ELR (cell line): ENCODE measurements at regions not wholly inside any gene's neighbourhood (a gene's known extent, or its start where the extent isn't known, plus 50 kb on each side); places are given as distances from the start of the nearest gene placed in this dataset.
"Not testable (repeated sequence)": the region's sequence is repeated elsewhere in the genome, so short reads cannot be mapped to it uniquely, and the experiment has no call there.

Source experiments
- DNase-seq: peaks from one replicate; pipeline ENCODE4 v3.0.0-alpha.2; 2015; ENCODE audit warnings: low read depth

DNA sequence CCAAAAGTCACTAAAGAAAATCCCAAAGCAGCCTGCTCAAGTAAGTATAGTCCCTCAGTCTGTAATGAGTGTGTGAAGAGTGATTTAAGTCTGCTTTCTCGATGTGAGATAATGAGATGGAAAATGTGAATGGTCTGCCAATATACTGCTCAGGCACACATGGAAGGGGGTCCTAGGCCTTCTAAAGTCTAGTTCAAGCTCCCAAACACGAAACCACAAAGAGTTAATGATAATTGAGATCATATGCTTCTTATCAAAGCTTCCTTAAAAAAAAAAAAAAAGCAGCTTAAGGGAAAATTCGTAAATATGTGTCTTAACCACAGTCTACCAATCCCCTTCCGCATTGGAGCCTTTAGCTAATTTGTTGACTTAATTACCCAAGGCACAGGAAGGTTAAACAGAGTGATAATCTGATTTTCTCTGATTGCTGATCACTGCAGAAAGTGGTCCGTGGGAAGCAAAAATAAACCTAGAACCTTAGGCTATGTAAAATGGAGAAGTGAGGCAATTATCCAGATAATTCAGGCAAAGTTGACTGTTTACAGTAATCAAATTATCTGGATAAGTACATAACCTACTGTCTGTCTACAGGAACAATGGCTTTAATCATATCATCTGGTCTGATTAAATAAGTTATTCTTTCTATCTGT is 172.9 kb downstream of the MBL2 start:
- DNase-seq, result no peak

DNA sequence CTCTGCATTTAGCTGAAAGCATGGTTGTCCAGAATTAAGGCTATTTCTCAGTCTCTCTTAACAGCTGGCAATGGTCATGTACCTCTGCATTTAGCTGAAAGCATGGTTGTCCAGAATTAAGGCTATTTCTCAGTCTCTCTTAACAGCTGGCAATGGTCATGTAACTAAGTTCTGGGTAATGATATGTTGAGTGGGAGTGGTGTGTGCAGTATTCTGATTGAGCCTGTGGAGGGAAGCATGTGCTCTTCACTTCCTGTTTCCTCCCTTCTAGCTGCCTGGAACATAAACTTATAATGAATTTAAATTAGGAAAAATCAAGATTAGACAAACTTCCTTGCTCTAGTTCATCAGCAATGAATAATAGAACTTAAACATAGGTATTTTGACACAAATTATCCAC is 168.5 kb downstream of the MBL2 start:
- DNase-seq, result not testable (repeated sequence)

GRCh38 chr10:52609071-52609470 is 163.5 kb downstream of the MBL2 start:
- DNase-seq, result no peak

DNA sequence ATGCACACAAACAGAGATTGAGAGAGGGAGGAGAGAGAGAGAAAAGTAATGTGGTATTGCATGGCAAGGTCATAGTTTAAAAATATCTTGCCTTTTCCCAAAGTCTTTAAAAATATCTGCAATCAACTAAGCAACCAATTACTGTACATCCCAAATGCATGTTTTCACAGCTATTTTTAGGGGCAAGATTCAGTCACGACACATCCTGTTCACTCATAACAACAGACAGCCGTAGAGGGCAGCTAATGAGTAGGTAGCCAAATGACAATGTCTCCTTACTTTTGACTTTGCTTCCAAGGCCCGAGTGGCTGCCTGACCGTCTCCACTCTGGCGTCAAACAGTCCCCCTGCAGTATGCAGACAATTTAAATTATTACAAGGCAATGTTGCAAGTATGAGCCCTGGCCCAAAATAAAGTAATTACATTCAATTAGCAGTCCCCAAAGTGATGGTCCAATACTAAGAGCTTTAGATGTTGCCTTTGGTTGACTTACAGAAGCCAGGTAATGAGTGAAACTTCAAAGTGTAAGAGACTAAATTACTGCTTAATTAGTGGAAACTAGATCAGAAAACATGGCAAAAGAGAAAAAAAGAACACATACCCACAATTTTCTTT is 162.9 kb downstream of the MBL2 start:
- DNase-seq, result no peak

- no peak for DNase-seq
Observed at GRCh38 chr10:52615331-52615730, 157.3 kb downstream of the MBL2 start.

GRCh38 chr10:52615756-52616394 is 156.7 kb downstream of the MBL2 start:
- DNase-seq, result no peak

DNA sequence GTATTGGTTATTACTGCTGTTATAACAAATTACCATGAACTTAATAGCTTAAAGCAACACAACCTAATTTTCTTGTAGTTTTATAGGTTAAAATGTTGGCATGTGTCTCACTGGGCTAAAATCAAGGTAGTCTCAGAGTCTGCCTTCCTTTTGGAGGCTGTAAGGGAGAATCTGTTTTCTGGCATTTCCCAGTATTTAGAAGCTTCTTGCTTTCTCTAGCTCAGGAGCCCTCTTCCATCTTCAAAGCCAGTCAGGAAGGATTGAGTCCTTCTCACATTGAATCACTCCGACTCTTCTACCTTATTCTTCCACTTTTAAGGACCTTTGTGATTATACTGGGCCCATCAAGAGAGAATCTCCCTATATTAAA is 156.2 kb downstream of the MBL2 start:
- no peak for DNase-seq

GRCh38 chr10:52617346-52617745 is 155.2 kb downstream of the MBL2 start:
- peak; percentile 56 for DNase-seq

GRCh38 chr10:52619052-52619451 is 153.5 kb downstream of the MBL2 start:
- peak; percentile 40 for DNase-seq

DNA sequence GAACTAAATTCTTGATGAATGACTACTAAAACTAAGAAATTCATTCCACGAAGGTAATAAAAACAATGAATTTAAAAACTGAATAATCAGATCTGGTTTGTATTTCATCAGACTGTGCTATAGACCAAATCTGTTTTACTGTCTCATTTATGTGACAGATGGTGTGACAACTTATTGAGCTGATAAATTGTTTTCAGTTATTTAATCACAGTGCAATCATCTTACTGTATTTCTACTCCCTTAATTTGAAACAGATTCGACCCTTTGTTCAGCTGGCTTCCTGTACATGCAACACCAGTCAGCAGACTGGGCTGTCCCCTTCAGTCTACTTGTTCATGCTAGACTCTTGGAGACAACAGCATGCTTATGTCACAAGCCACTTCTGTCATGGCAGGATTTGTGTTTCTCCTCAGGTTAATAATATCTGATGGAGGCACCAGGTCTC is 150.9 kb downstream of the MBL2 start:
- no peak for DNase-seq

- DNase-seq, result no peak
Observed at GRCh38 chr10:52623761-52624160, 148.8 kb downstream of the MBL2 start.

DNA sequence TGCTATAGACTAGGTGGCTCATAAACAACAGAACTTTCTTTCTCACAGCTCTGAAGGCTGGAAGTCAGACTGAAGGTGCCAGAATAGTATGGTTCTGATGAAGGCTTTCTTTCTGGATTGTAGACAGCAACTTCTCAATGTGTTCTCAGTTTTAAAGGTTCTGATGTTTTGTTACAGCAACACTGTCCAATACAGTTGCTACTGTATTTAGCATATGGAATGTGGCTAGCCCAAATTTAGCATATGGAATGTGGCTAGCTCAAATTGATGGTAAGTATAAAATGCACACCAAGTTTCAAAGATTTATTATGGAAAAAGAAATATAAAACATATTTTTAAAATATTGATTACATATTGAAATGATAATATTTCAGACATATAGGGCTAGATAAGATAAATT is 145.3 kb downstream of the MBL2 start:
- no peak for DNase-seq

DNA sequence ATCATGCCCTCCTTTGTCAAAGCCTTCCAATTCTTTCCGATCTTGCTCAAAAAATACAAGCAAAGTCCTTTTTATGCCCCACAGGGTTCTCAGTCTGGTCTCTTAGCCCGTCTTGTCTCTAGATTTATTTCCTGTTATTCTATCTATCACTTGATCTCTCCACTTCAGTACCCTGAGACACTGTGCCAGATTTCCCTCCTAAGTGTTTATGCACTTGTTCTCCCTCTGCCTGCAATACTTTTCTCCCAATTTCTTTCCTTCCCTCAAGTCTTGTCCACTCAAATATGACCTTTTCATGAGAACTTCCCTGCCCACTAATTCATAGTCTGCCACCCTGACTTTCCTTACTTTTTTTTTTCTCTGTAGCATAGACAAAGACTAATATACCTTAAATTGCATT is 141.4 kb downstream of the MBL2 start:
- no peak for DNase-seq

DNA sequence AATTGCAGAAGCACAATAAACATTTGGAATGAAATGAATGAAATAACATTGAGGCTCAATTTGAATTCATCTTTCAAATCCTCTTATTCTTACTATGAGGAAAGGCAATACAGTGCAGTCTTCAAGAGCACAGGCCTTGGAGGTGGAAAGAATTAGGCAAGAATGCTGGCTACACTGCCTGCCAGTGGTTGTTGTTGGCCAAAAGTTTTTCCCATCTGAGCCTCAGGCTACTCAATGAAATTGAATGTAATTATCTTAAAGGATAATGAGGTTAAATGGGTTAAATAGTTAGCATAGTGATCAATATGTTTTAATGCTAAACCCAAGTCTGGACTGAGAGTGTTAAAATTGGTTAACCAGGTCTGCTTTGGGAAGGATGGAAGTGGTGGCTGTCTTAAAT is 140.9 kb downstream of the MBL2 start:
- no peak for DNase-seq

DNA sequence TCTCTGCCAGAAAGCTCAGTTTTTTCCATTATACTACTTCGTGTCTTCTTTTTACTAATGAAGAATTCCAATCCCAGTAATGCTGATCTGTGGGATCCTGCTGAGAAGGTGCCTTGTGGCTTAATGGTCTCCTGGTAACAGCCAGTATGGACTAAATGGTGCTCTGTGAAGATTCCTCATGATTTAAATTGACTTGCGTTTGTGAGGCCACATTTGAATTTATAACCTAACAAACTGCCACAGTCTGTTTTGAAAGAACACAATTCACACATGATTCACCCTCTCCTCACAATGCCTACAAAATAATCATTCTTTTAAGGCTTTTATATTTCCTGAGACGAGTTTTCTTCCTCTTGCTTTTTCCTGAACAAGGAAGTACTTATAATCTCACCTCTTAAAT is 140.0 kb downstream of the MBL2 start:
- no peak for DNase-seq

GRCh38 chr10:52633266-52633665 is 139.3 kb downstream of the MBL2 start:
- no peak for DNase-seq

DNA sequence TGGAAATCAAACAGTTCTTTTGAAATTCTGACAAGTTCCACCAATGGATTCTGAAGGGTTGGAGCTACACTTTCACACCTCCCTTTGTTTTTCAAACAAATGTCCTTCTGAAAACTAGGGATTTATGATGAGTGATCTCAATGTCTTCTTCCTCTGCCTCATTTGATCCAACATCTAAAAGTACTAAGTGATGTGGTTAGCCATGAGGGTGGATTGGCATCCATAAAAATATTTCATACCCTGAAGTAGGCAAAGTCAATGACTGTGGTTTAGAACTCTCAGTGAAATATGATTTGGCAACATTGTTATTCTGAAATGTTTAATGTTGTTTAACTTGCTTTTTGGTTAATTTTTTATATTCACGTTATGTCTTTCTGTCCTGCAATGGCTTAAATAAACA is 136.9 kb downstream of the MBL2 start:
- DNase-seq, result no peak

GRCh38 chr10:52636874-52637273 is 135.7 kb downstream of the MBL2 start:
- DNase-seq, result no peak

- no peak for DNase-seq
Observed at GRCh38 chr10:52637592-52637991, 135.0 kb downstream of the MBL2 start.

DNA sequence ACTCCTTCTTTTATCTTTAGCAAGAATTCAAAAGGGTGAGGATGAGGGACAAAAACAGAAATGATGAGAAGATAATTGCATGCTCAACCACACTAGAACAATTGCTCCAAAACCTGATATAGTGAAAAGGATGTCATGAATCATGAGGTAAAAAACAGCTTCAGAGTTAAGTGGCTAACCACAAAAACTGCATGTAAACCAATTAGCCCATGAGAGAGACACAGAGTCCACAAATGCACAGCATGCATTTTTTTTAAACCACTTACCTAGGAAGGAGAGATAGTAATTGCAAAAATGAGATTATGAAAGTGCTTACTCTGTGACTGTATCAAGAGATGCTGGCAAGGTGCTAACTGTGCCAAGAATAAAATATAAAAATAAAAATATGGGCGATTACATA is 132.9 kb downstream of the MBL2 start:
- no peak for DNase-seq

GRCh38 chr10:52642208-52642607 is 130.4 kb downstream of the MBL2 start:
- DNase-seq, result no peak

- DNase-seq, result peak; percentile 58
Observed at GRCh38 chr10:52644373-52645186, 128.0 kb downstream of the MBL2 start.
